Breast epithelium (tissue), 4 donors: ENCODE measurements at regions not wholly inside any gene's neighbourhood (a gene's known extent, or its start where the extent isn't known, plus 50 kb on each side); places are given as distances from the start of the nearest gene placed in this dataset.

ENCODE experiments used
- DNase-seq, 2 donors: peaks; one replicate each; pipeline ENCODE4 v3.0.0-alpha.2; 2019; ENCODE audit warnings: low spot score in 2 of 2
- H3K27ac ChIP-seq, 2 donors: fragments of 200-600 bp; sonication (generic) in 1 of 2; one replicate each; pipeline ENCODE4 v1.5.1; 2016 to 2019; ENCODE audit warnings: mild to moderate bottlenecking in 1 of 2
- H3K27me3 ChIP-seq, 2 donors: fragments of 200-600 bp; sonication (generic) in 1 of 2; one replicate each; pipeline versions ENCODE4 v1.5.1 to v1.6.0; 2017 to 2019; ENCODE audit warnings: control low read depth in 1 of 2, mild to moderate bottlenecking in 1 of 2
- H3K36me3 ChIP-seq: fragments of 200-600 bp; one replicate; pipeline ENCODE4 v1.5.1; 2019
- H3K4me1 ChIP-seq, 2 donors: fragments of 200-600 bp; sonication (generic); one replicate each; pipeline ENCODE4 v1.5.1; 2016 to 2019; ENCODE audit warnings: control low read depth in 1 of 2
- H3K4me3 ChIP-seq, 3 donors: fragments of 200-600 bp; sonication (generic); 1 replicate in 2 of 3; 2 replicates in 1 of 3; pipeline ENCODE4 v1.5.1; 2016 to 2019; ENCODE audit warnings: mild to moderate bottlenecking in 3 of 3, moderate library complexity in 2 of 3
- H3K9me3 ChIP-seq, 2 donors: fragments of 200-600 bp; sonication (generic) in 1 of 2; one replicate each; pipeline ENCODE4 v1.5.1; 2016 to 2019; ENCODE audit warnings: control low read depth in 1 of 2
- CTCF ChIP-seq, 3 donors: fragments of 450-650 bp; IDR thresholded peaks; one replicate each; pipeline ENCODE4 v1.5.1; 2016 to 2017; ENCODE audit warnings: antibody characterized with exemption in 3 of 3, mild to moderate bottlenecking in 3 of 3, moderate library complexity in 3 of 3
- POLR2A ChIP-seq: fragments of 450-650 bp; IDR thresholded peaks from one replicate; pipeline ENCODE4 v1.6.1; 2016; ENCODE audit warnings: antibody characterized with exemption, mild to moderate bottlenecking, moderate library complexity
- POLR2AphosphoS5 ChIP-seq, 3 donors: sonication (generic); formaldehyde crosslinking; IDR thresholded peaks; one replicate each; pipeline ENCODE4 v1.6.1; 2017; ENCODE audit warnings: antibody characterized with exemption in 3 of 3
- intact Hi-C: fragments of 100-400 bp; cut with DNase I; formaldehyde crosslinking; loops from one replicate; pipeline ENCODE4 v1.15.1; 2023; ENCODE audit warnings: low total_unique reads

- intact Hi-C loops: no loop called here
- DNase-seq: no peak
- Histone ChIP-seq H3K27me3 (no peaks in the 10 kb centered on the region), H3K27ac (no peak overlapping the region), H3K4me3 (no peak overlapping the region), H3K9me3 (peaks cover 0 to 6% of the 10 kb centered on the region in 2 donors), H3K36me3 (no peaks in the 10 kb centered on the region), H3K4me1 (no peaks in the 10 kb centered on the region)
- no peak for TF ChIP-seq POLR2A
- TF ChIP-seq POLR2AphosphoS5 (IDR thresholded peaks at IDR 0.05): no peak
- TF ChIP-seq CTCF (IDR thresholded peaks at IDR 0.05): no peak
Measured at GRCh38 chr5:15124871-15125568, 253.4 kb upstream of the ANKH start.

DNA sequence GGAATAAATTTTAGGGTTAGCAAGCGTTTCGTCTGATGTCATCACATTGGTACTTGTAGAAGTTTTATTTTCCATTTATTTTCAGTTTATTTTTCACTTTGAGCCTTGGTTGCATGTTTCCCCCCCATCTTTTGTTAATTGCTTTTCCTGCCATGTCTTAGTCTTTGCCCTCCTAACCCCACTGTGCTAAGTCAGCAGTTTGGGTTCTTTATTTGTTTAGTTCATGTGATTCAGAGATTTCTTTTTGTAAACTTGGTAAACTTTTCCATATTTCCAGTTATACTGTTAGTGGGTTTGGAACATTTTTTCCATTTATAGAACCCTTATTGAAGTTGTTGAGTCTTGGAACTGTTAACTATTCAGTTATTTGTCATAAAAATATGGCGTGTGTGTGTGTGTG is 252.9 kb upstream of the ANKH start:
- intact Hi-C loops: no loop called here
- Histone ChIP-seq H3K4me1 (no peaks in the 10 kb centered on the region), H3K27me3 (no peaks in the 10 kb centered on the region), H3K36me3 (no peaks in the 10 kb centered on the region), H3K4me3 (no peak overlapping the region), H3K9me3 (peaks cover 0 to 6% of the 10 kb centered on the region in 2 donors), H3K27ac (no peak overlapping the region)
- TF ChIP-seq POLR2AphosphoS5 (IDR thresholded peaks at IDR 0.05) (no peak), POLR2A (no peak), CTCF (IDR thresholded peaks at IDR 0.05) (no peak)
- DNase-seq: no peak

DNA sequence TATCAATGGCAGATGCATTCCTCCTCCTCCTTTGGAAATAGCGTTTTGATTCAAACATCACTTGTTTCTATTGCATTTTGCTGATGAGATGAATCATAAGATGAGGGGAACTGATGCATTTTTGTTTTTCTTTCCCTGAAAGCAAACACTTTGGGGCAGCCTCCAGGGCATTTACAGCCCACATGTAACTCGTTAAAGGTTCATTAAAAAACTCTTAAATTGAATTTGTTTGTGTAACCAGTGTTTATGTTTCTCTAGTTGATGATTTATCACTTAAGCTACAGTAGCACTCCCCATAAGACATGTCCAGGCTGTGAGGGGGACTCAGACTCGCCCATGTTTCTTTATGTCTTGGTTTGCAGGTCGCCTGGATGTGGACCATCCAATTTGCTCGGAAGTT is 246.1 kb upstream of the ANKH start:
- H3K27ac ChIP-seq: no peak overlapping the region
- TF ChIP-seq CTCF (IDR thresholded peaks at IDR 0.05): no peak
- TF ChIP-seq POLR2A: no peak
- no peak for TF ChIP-seq POLR2AphosphoS5 (IDR thresholded peaks at IDR 0.05)

GRCh38 chr5:15116996-15117395 is 245.4 kb upstream of the ANKH start:
- peaks cover 0 to 6% of the 10 kb centered on the region in 2 donors for H3K9me3 ChIP-seq
- TF ChIP-seq POLR2A (no peak), CTCF (IDR thresholded peaks at IDR 0.05) (no peak), POLR2AphosphoS5 (IDR thresholded peaks at IDR 0.05) (no peak)
- no peak for DNase-seq
- intact Hi-C loops: no loop called here
- H3K27me3 ChIP-seq: no peaks in the 10 kb centered on the region
- peak overlapping the region in 1 of 2 donors; percentile 19 for H3K27ac ChIP-seq
- H3K4me1 ChIP-seq: no peaks in the 10 kb centered on the region
- H3K4me3 ChIP-seq: no peak overlapping the region
- no peaks in the 10 kb centered on the region for H3K36me3 ChIP-seq

More for the DNA sequence above, 246.1 kb upstream of the ANKH start:
- H3K9me3 ChIP-seq: peaks cover 0 to 6% of the 10 kb centered on the region in 2 donors
- no peak for DNase-seq
- H3K4me3 ChIP-seq: no peak overlapping the region
- no peaks in the 10 kb centered on the region for H3K4me1 ChIP-seq
- H3K27me3 ChIP-seq: no peaks in the 10 kb centered on the region
- H3K36me3 ChIP-seq: no peaks in the 10 kb centered on the region
- intact Hi-C loops: no loop called here

DNA sequence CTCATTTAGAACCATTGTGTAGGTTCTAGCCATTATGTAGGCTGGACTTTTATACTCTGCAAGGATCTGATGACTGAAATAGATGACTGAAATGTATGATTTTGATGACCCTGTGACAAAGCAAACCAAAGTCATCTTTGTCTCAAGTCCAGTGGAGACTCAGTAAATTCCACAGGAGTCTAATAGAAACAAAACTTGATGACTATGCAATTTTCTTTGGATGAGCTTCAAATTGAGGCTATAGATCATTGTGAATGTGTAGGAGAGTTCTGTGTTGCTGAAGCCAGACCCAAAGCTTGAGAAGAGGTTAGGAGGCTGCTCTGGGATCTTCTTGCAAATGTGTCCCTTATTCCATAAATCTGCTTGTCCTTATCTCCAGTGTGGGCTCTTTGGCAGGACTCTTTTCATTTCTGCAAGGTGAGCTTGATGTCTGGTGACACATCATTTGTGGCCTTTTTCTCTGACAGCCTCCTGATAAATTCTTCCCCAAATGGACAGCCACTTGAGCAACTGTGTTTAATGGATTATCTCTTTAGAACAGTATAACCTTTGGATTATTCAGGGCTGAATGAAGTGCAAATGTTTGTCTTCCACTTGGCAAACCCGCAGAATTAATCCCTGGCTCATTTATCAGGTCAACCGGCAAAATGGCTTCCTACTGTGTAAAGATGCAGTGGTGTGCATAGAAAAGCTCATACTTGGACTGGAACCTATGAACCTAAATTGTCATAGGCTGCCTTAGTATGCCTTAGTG is 235.1 kb upstream of the ANKH start:
- TF ChIP-seq POLR2AphosphoS5 (IDR thresholded peaks at IDR 0.05): no peak
- no peak for TF ChIP-seq POLR2A
- TF ChIP-seq CTCF (IDR thresholded peaks at IDR 0.05): no peak
- no peak for DNase-seq
- intact Hi-C loops: no loop called here
- no peaks in the 10 kb centered on the region for H3K36me3 ChIP-seq
- no peak overlapping the region for H3K4me3 ChIP-seq
- H3K9me3 ChIP-seq: no peaks in the 10 kb centered on the region
- H3K27me3 ChIP-seq: no peaks in the 10 kb centered on the region
- no peak overlapping the region for H3K27ac ChIP-seq
- no peaks in the 10 kb centered on the region for H3K4me1 ChIP-seq
